ENCODE measurements at regions not wholly inside any gene's neighbourhood (a gene's known extent, or its start where the extent isn't known, plus 50 kb on each side); places are given as distances from the start of the nearest gene placed in this dataset.
A peak's percentile ranks its signal among the peaks of the same experiment; 100 is the strongest.
"Not testable (repeated sequence)": the region's sequence is repeated elsewhere in the genome, so short reads cannot be mapped to it uniquely, and the experiment has no call there.

GRCh38 chr12:30525171-30525570 lies 170.5 kb downstream of the IPO8 start:
- FAIRE-seq (no peak), DNase-seq (ENCODE audit: insufficient read length, low spot score) (no peak)
- TF ChIP-seq, protein P1, sequence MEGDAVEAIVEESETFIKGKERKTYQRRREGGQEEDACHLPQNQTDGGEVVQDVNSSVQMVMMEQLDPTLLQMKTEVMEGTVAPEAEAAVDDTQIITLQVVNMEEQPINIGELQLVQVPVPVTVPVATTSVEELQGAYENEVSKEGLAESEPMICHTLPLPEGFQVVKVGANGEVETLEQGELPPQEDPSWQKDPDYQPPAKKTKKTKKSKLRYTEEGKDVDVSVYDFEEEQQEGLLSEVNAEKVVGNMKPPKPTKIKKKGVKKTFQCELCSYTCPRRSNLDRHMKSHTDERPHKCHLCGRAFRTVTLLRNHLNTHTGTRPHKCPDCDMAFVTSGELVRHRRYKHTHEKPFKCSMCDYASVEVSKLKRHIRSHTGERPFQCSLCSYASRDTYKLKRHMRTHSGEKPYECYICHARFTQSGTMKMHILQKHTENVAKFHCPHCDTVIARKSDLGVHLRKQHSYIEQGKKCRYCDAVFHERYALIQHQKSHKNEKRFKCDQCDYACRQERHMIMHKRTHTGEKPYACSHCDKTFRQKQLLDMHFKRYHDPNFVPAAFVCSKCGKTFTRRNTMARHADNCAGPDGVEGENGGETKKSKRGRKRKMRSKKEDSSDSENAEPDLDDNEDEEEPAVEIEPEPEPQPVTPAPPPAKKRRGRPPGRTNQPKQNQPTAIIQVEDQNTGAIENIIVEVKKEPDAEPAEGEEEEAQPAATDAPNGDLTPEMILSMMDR (IDR thresholded peaks at IDR 0.05; ENCODE audit: insufficient read depth, missing control alignments): no peak

DNA sequence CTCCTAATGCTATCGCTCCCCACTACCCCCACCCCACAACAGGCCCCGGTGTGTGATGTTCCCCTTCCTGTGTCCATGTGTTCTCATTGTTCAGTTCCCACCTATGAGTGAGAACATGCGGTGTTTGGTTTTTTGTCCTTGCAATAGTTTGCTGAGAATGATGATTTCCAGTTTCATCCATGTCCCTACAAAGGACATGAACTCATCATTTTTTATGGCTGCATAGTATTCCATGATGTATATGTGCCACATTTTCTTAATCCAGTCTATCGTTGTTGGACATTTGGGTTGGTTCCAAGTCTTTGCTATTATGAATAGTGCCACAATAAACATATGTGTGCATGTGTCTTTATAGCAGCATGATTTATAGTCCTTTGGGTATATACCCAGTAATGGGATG lies 175.4 kb downstream of the IPO8 start:
- not testable (repeated sequence) for FAIRE-seq; DNase-seq (ENCODE audit: insufficient read length, low spot score)

GRCh38 chr12:30519535-30519934 lies 176.1 kb downstream of the IPO8 start:
- DNase-seq (ENCODE audit: insufficient read length, low spot score) (no peak), FAIRE-seq (no peak)
- TF ChIP-seq, protein P1 (IDR thresholded peaks at IDR 0.05; ENCODE audit: insufficient read depth, missing control alignments): no peak

- no peak for DNase-seq (ENCODE audit: insufficient read length, low spot score)
- TF ChIP-seq, protein P1 (IDR thresholded peaks at IDR 0.05; ENCODE audit: insufficient read depth, missing control alignments): no peak
- no peak for FAIRE-seq
Measured at GRCh38 chr12:30517320-30517719, 178.3 kb downstream of the IPO8 start.

- TF ChIP-seq, protein P1 (IDR thresholded peaks at IDR 0.05; ENCODE audit: insufficient read depth, missing control alignments): peak; percentile 44
- DNase-seq (ENCODE audit: insufficient read length, low spot score) (no peak), FAIRE-seq (no peak)
Measured at GRCh38 chr12:30515351-30515750, 180.3 kb downstream of the IPO8 start.

DNA sequence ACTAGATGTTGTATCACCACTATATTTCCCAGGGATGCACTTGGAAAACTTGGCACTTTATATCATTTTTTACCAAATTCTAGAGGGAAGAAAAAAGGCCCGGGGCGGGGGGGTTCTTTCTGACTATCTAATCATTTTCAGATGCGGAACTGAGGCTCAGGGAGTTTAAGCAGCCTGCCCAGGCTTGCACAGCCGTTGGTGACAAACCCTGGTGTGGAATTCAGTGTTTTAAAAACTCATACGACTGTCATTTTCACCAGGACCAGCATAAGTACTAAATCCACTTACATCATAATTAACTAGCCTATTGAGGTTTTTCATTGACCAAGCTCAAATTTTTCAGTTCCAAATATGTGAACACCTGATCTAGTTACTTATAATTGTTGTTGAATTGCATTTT lies 181.0 kb downstream of the IPO8 start:
- TF ChIP-seq, protein P1 (IDR thresholded peaks at IDR 0.05; ENCODE audit: insufficient read depth, missing control alignments): no peak
- no peak for FAIRE-seq
- no peak for DNase-seq (ENCODE audit: insufficient read length, low spot score)

DNA sequence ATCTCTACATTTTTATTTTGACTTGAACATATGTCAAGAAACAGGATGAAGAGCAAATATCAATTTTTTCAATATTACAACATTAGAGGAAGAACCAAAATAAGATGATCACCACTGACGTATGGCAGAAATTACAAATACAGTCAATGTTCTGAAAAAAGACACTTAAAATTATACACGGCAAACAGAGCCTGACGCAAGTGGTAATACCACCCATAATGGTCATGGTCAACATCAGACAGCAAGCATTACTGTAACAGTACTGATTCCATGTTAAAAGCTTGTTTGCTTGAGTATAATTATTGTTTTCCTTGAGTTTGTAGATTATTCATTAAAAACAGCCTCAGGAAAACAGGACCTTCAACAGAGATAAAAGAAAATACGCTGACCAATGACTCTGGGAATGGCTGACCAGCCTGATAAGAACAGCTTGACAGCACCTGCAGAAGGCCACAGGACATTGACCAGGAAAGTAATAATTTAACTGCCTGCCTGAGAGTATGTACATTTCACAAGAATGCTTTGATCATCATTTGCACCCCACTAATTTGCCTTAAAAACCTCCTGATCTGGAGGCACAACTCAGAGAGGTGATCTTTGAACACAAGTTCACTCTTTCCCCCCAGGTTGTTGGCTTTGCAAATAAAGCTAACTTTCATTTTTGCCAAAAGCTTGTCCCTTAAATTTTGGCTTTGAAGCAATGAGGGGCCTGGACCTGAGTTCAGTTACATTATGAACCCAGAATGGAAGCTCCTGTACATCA lies 187.3 kb downstream of the IPO8 start:
- FAIRE-seq: no peak
- TF ChIP-seq, protein P1 (IDR thresholded peaks at IDR 0.05; ENCODE audit: insufficient read depth, missing control alignments): no peak
- no peak for DNase-seq (ENCODE audit: insufficient read length, low spot score)
